HL-60 (cell line): ENCODE measurements at regions not wholly inside any gene's neighbourhood (a gene's known extent, or its start where the extent isn't known, plus 50 kb on each side); places are given as distances from the start of the nearest gene placed in this dataset.

Experiments used
- GABPA ChIP-seq: IDR thresholded peaks from 2 replicates; pipeline ENCODE4 v1.6.1; 2012; ENCODE audit warnings: low read depth
- POLR2AphosphoS5 ChIP-seq: IDR thresholded peaks from 2 replicates; pipeline ENCODE4 v1.6.1; 2012; ENCODE audit warnings: low read depth
- SPI1 ChIP-seq: IDR thresholded peaks from 2 replicates; pipeline ENCODE4 v1.6.1; 2012; ENCODE audit warnings: low read depth, mild to moderate bottlenecking, borderline replicate concordance
- TF ChIP-seq, protein P1 (sequence below): IDR thresholded peaks from one replicate; pipeline ENCODE4 v1.5.1; 2011; ENCODE audit warnings: low read length, control low read depth, inconsistent platforms; ENCODE audit not compliant: insufficient read depth
- TF ChIP-seq, protein P2 (sequence below): IDR thresholded peaks from 2 replicates; pipeline ENCODE4 v1.6.1; 2012; ENCODE audit warnings: low read depth; ENCODE audit not compliant: insufficient replicate concordance

DNA sequence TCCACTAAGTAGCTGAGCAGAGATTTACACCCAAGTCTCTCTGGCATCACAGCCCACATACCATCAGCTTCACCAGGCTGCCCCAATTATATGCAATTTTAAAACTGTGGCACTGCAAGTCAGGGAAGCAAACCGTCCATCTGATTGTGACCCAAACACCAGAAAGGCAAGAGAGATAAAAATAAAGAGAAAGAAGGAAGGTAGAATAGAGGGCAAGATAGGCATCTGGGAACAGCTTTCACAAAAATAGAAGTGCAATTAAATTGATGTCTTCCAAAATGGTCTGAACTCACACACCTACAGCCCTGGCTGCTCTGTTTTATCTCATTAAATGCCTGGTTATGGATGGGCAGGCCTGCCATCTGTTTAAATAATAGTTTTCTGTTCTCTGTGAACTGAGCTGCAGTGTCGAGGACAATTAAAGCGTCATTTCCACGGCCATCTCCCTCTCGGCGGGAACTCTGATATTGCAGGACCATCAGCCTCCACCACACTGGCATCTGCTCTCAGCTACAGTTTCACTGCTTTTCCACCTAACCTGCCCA lies 509.1 kb downstream of the INHBA start:
- TF ChIP-seq SPI1 (no peak), POLR2AphosphoS5 (no peak), GABPA (no peak)
- TF ChIP-seq, protein P1, sequence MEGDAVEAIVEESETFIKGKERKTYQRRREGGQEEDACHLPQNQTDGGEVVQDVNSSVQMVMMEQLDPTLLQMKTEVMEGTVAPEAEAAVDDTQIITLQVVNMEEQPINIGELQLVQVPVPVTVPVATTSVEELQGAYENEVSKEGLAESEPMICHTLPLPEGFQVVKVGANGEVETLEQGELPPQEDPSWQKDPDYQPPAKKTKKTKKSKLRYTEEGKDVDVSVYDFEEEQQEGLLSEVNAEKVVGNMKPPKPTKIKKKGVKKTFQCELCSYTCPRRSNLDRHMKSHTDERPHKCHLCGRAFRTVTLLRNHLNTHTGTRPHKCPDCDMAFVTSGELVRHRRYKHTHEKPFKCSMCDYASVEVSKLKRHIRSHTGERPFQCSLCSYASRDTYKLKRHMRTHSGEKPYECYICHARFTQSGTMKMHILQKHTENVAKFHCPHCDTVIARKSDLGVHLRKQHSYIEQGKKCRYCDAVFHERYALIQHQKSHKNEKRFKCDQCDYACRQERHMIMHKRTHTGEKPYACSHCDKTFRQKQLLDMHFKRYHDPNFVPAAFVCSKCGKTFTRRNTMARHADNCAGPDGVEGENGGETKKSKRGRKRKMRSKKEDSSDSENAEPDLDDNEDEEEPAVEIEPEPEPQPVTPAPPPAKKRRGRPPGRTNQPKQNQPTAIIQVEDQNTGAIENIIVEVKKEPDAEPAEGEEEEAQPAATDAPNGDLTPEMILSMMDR: no peak
- TF ChIP-seq, protein P2, sequence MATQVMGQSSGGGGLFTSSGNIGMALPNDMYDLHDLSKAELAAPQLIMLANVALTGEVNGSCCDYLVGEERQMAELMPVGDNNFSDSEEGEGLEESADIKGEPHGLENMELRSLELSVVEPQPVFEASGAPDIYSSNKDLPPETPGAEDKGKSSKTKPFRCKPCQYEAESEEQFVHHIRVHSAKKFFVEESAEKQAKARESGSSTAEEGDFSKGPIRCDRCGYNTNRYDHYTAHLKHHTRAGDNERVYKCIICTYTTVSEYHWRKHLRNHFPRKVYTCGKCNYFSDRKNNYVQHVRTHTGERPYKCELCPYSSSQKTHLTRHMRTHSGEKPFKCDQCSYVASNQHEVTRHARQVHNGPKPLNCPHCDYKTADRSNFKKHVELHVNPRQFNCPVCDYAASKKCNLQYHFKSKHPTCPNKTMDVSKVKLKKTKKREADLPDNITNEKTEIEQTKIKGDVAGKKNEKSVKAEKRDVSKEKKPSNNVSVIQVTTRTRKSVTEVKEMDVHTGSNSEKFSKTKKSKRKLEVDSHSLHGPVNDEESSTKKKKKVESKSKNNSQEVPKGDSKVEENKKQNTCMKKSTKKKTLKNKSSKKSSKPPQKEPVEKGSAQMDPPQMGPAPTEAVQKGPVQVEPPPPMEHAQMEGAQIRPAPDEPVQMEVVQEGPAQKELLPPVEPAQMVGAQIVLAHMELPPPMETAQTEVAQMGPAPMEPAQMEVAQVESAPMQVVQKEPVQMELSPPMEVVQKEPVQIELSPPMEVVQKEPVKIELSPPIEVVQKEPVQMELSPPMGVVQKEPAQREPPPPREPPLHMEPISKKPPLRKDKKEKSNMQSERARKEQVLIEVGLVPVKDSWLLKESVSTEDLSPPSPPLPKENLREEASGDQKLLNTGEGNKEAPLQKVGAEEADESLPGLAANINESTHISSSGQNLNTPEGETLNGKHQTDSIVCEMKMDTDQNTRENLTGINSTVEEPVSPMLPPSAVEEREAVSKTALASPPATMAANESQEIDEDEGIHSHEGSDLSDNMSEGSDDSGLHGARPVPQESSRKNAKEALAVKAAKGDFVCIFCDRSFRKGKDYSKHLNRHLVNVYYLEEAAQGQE: no peak
